ENCODE measurements at regions not wholly inside any gene's neighbourhood (a gene's known extent, or its start where the extent isn't known, plus 50 kb on each side); places are given as distances from the start of the nearest gene placed in this dataset.
"Not testable (repeated sequence)": the region's sequence is repeated elsewhere in the genome, so short reads cannot be mapped to it uniquely, and the experiment has no call there.

- H3K4me1 Mint-ChIP-seq (ENCODE audit: low read depth), result no peaks in the 10 kb centered on the region
- H3K36me3 Mint-ChIP-seq (ENCODE audit: low read depth), result no peaks in the 10 kb centered on the region
- H3K9me3 Mint-ChIP-seq, result no peaks in the 10 kb centered on the region
- H3K27me3 Mint-ChIP-seq, result no peaks in the 10 kb centered on the region
- no peak overlapping the region for H3K27ac Mint-ChIP-seq
- H3K4me3 Mint-ChIP-seq, result no peak overlapping the region
Observed at GRCh38 chr1:209171151-209171550, 412.4 kb upstream of the CAMK1G start.

DNA sequence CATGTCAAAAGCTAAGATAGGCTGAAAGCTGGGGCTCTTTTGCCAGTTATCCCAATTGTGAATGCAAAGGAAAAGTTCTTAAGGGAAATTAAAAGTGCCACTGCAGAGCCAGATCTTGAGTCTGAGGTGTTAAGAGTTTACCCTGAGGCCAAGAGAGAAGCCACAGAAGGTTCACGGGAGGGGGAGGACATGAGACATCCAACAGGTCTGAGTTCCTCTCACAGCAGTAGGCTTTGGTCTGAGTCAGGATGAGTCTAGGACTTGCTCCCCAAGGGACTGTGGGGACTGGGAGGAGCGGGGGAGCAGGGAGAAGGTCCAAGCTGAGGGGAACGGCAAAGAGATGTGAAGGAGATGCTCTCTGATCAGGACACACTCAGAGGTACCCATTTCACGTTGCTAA lies 411.2 kb upstream of the CAMK1G start:
- H3K27me3 Mint-ChIP-seq, result no peaks in the 10 kb centered on the region
- no peaks in the 10 kb centered on the region for H3K4me1 Mint-ChIP-seq (ENCODE audit: low read depth)
- no peaks in the 10 kb centered on the region for H3K9me3 Mint-ChIP-seq
- no peak overlapping the region for H3K27ac Mint-ChIP-seq
- no peak overlapping the region for H3K4me3 Mint-ChIP-seq
- no peaks in the 10 kb centered on the region for H3K36me3 Mint-ChIP-seq (ENCODE audit: low read depth)

DNA sequence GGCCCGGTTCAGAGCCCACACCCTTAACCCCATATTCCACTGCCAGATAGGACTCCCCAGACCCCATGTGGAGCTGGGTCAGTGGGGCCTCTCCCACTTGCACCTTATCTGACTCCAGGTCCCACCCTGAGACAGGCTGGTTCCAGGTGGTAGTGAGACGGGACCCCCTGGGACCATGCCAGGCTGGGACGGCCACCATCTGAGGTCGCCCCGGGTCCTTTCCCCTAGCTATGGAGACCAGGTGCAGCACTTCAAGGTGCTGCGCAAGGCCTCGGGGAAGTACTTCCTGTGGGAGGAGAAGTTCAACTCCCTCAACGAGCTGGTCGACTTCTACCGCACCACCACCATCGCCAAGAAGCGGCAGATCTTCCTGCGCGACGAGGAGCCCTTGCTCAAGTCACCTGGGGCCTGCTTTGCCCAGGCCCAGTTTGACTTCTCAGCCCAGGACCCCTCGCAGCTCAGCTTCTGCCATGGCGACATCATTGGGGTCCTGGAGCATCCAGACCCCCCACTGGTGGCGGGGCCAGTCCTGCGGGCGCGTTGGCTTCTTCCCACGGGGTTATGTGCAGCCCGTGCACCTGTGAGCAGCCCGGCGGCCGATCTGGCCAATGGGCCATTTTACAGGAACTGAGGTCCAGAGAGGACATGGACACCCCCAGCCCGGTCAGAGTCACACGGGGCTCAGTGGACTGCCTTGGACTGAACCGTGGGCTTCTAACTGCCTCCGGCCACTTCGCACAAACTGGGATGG lies 410.5 kb upstream of the CAMK1G start:
- H3K9me3 Mint-ChIP-seq; H3K4me3 Mint-ChIP-seq; H3K4me1 Mint-ChIP-seq (ENCODE audit: low read depth); H3K36me3 Mint-ChIP-seq (ENCODE audit: low read depth); H3K27me3 Mint-ChIP-seq; H3K27ac Mint-ChIP-seq: not testable (repeated sequence)

GRCh38 chr1:209173796-209174195 lies 409.7 kb upstream of the CAMK1G start:
- H3K27ac Mint-ChIP-seq; H3K27me3 Mint-ChIP-seq; H3K36me3 Mint-ChIP-seq (ENCODE audit: low read depth); H3K9me3 Mint-ChIP-seq; H3K4me1 Mint-ChIP-seq (ENCODE audit: low read depth); H3K4me3 Mint-ChIP-seq: not testable (repeated sequence)

DNA sequence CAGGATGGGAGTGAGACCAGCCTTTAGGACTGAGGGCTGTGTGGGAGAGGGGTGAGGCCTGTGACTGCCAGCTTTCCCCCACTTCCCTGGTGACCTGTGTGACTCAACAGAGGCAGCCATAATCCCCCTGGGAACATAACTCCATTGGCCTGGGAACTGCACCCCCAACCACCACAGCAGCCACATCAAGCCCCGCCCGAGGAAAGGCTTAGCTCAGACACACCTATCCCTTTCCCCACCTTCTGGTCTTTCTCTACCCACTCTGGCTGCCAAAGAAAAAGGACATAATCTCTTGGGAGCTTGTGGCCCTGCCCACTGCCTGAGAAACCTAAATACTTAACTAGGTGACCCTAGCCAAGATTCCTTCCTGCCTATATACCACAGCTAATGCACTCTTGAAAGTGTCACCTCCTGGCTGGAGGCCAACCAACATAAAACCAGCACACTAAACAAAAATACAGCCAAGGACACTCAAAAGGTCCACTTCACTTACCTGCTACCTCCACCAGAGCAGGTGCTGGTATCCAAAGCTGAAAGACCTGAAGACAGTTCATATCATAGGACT lies 406.6 kb upstream of the CAMK1G start:
- Mint-ChIP-seq H3K36me3 (ENCODE audit: low read depth) (no peaks in the 10 kb centered on the region), H3K4me3 (no peak overlapping the region), H3K4me1 (ENCODE audit: low read depth) (no peaks in the 10 kb centered on the region), H3K27me3 (no peaks in the 10 kb centered on the region), H3K27ac (no peak overlapping the region), H3K9me3 (peaks cover 10% of the 10 kb centered on the region)

- H3K4me1 Mint-ChIP-seq (ENCODE audit: low read depth), result no peaks in the 10 kb centered on the region
- peaks cover 28% of the 10 kb centered on the region for H3K9me3 Mint-ChIP-seq
- H3K4me3 Mint-ChIP-seq, result no peak overlapping the region
- no peaks in the 10 kb centered on the region for H3K36me3 Mint-ChIP-seq (ENCODE audit: low read depth)
- no peak overlapping the region for H3K27ac Mint-ChIP-seq
- H3K27me3 Mint-ChIP-seq, result no peaks in the 10 kb centered on the region
Observed at GRCh38 chr1:209183195-209183594, 400.3 kb upstream of the CAMK1G start.

GRCh38 chr1:209187589-209187988 lies 395.9 kb upstream of the CAMK1G start:
- peaks cover 11% of the 10 kb centered on the region for H3K9me3 Mint-ChIP-seq
- no peaks in the 10 kb centered on the region for H3K4me1 Mint-ChIP-seq (ENCODE audit: low read depth)
- H3K36me3 Mint-ChIP-seq (ENCODE audit: low read depth), result no peaks in the 10 kb centered on the region
- no peak overlapping the region for H3K4me3 Mint-ChIP-seq
- H3K27ac Mint-ChIP-seq, result no peak overlapping the region
- H3K27me3 Mint-ChIP-seq, result peaks cover 6% of the 10 kb centered on the region

GRCh38 chr1:209190591-209191261 lies 392.8 kb upstream of the CAMK1G start:
- Mint-ChIP-seq H3K4me3 (no peak overlapping the region), H3K9me3 (peaks cover 9% of the 10 kb centered on the region), H3K4me1 (ENCODE audit: low read depth) (no peaks in the 10 kb centered on the region), H3K27ac (no peak overlapping the region), H3K36me3 (ENCODE audit: low read depth) (no peaks in the 10 kb centered on the region), H3K27me3 (peaks cover 6% of the 10 kb centered on the region)

DNA sequence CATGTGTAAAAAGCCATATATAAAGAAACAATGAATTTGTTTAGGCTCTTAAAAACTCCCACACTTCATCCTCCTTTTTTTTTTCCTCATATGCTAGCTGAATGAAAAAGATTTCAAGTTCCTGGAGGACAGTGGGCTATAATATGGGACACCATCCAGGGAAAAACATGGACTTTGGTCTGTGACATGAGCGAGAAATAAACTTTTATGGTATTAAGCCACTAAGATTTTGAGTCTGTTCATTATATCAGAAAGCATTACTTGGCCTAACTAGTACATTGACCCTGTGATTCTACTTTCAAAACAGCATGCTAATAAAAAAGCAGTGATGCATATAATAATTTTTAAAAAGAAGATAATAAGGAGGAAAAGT lies 392.3 kb upstream of the CAMK1G start:
- Mint-ChIP-seq H3K4me3 (no peak overlapping the region), H3K36me3 (ENCODE audit: low read depth) (no peaks in the 10 kb centered on the region)

DNA sequence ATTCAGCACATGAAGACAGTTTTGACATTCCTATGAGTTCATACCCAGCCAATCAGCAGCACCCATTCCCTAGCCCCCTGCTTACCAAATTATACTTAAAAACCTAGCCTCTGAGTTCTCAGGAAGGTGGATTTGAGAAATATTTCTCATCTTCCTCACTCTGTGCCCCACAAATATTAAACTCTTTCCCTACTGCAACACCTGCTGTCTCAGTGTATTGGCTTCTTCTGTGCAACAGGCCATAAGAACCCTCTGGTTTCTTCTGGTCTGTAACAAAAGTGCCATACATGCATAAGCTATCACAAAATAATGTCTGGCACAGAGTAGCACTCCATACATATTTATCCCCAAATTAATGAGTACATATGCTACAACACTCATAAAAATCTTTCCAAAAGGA lies 387.4 kb upstream of the CAMK1G start:
- Mint-ChIP-seq H3K4me1 (ENCODE audit: low read depth) (no peaks in the 10 kb centered on the region), H3K9me3 (peaks cover 19% of the 10 kb centered on the region), H3K27me3 (peaks cover 5% of the 10 kb centered on the region), H3K4me3 (no peak overlapping the region), H3K36me3 (ENCODE audit: low read depth) (no peaks in the 10 kb centered on the region), H3K27ac (no peak overlapping the region)

More for the DNA sequence above, 392.3 kb upstream of the CAMK1G start:
- H3K27me3 Mint-ChIP-seq, result peaks cover 6% of the 10 kb centered on the region
- H3K9me3 Mint-ChIP-seq, result peaks cover 14% of the 10 kb centered on the region
- no peaks in the 10 kb centered on the region for H3K4me1 Mint-ChIP-seq (ENCODE audit: low read depth)
- H3K27ac Mint-ChIP-seq, result no peak overlapping the region

DNA sequence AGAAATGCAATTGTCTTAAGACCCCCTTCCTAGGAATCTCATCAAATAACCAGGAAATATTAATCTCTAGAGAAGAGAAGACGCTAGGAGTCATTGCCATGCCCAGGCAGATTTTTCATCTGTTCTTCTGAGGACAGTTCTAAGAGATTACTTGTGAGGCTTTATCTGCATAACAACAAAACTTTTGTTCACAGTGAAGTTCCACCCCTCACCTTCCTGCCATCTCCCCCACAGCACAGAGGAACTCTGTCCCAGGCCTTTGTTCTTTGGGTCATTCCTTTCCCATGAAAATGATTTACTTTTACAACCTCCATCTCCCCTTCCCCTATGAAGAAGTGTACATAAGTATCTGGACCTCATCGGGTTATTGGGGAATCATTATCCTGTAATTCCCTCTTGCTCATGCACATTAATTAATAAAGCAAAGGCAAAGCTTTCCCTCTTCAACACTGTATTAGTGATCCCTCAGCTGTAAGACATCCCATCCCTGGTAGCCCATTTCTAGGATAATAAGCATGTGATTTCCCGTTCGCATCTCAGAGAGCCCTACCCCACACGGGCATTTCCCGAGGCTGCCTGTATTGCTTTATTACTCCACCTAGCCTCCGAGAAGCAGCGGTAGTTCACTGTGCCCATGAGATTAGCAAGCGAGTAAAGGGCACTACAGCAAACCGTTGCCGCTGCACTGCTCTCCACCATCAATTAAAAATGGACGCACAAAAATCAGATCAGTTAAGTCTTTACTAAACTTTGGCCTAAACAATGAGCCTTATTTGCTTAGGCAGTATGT lies 384.4 kb upstream of the CAMK1G start:
- Mint-ChIP-seq H3K4me3 (no peak overlapping the region), H3K9me3 (peaks cover 19% of the 10 kb centered on the region), H3K4me1 (ENCODE audit: low read depth) (no peaks in the 10 kb centered on the region), H3K27me3 (peaks cover 4% of the 10 kb centered on the region), H3K27ac (no peak overlapping the region), H3K36me3 (ENCODE audit: low read depth) (no peaks in the 10 kb centered on the region)

DNA sequence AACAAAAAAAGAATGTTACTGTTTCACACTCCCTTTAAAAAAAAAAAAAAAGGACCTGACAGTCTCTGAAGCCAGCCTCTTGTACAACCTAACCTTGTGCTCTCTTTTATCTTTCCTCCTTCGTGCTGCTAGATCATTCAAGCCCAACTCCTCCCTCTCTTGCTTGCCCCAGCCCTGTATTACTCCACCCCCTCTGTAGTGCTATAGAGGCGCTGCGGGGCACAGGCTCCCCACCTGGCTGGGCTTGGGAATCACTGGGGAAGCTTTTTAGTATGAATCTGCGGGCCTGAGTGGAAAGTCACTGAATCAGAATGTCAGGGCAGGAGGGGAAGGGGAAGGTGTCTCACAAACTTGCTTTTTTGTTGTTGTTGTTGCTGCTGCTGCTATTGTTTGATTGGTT lies 383.7 kb upstream of the CAMK1G start:
- no peak overlapping the region for H3K4me3 Mint-ChIP-seq
- H3K9me3 Mint-ChIP-seq, result peaks cover 19% of the 10 kb centered on the region
- no peaks in the 10 kb centered on the region for H3K4me1 Mint-ChIP-seq (ENCODE audit: low read depth)
- no peaks in the 10 kb centered on the region for H3K36me3 Mint-ChIP-seq (ENCODE audit: low read depth)
- peaks cover 4% of the 10 kb centered on the region for H3K27me3 Mint-ChIP-seq
- no peak overlapping the region for H3K27ac Mint-ChIP-seq

DNA sequence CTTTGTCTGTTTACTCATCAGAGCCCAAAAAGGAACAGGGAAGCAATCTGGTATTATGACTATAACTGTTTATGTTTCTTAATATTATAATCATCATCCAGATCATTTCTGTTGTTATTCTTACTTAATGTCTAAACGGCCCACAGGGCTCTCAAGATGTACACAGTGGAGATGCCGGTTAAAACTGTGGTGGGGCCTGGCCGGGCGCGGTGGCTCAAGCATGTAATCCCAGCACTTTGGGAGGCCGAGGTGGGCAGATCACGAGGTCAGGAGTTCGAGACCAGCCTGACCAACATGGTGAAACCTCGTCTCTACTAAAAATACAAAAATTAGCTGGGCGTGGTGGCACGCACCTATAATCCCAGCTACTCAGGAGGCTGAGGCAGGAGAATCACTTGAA lies 381.2 kb upstream of the CAMK1G start:
- not testable (repeated sequence) for H3K4me1 Mint-ChIP-seq (ENCODE audit: low read depth); H3K4me3 Mint-ChIP-seq; H3K9me3 Mint-ChIP-seq; H3K27ac Mint-ChIP-seq; H3K36me3 Mint-ChIP-seq (ENCODE audit: low read depth)
- H3K27me3 Mint-ChIP-seq, result peaks cover 18% of the 10 kb centered on the region

DNA sequence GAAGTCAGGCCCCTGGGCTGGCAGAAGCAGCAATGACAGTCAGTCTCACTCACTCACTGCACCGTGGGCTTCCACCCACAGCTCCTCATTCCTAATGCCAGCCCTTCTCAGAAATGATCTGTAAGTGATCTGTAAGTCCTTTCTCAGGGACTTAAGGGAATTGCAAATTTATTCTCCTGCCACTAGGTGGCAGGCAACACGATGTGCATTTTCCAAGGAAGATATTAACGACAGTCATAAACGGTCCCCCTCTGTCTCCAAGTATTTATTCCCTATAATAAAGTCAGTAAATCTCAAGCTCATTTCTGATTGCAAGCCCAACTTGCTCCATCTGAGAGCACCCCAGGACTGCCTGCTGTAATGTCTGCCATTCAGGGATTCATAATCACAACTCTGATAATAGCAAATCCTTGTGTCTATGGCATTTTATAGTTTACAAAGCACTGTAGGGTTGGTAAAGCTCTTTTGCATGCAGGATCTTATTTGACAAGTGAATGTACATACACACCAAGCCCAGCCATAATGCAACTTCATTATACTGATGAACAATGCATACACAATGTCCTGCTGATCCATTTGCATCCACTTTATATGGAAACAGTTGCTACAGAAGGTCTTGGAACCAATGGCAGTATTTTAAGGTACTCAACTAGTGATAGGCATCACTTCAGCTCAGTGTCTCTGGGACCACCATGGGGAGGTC lies 380.5 kb upstream of the CAMK1G start:
- Mint-ChIP-seq H3K36me3 (ENCODE audit: low read depth) (no peaks in the 10 kb centered on the region), H3K27ac (no peak overlapping the region), H3K4me1 (ENCODE audit: low read depth) (no peaks in the 10 kb centered on the region), H3K9me3 (no peaks in the 10 kb centered on the region), H3K27me3 (peaks cover 24% of the 10 kb centered on the region), H3K4me3 (no peak overlapping the region)

GRCh38 chr1:209203533-209203895 lies 380.0 kb upstream of the CAMK1G start:
- Mint-ChIP-seq H3K36me3 (ENCODE audit: low read depth) (no peaks in the 10 kb centered on the region), H3K4me1 (ENCODE audit: low read depth) (no peaks in the 10 kb centered on the region), H3K9me3 (no peaks in the 10 kb centered on the region), H3K27me3 (peaks cover 26% of the 10 kb centered on the region), H3K4me3 (no peak overlapping the region), H3K27ac (no peak overlapping the region)

Measured in stimulated activated naive CD8-positive, alpha-beta T cell treated with anti-CD3 and anti-CD28 coated beads, Interleukin-15, Interleukin-2, amounts not matched to agents 100 ng/mL and 50 ng/mL, for 24 hours (primary cell).